Glutamatergic neuron (in vitro differentiated cells): ENCODE measurements at regions not wholly inside any gene's neighbourhood (a gene's known extent, or its start where the extent isn't known, plus 50 kb on each side); places are given as distances from the start of the nearest gene placed in this dataset.

Experiments used
- DNase-seq: peaks from one replicate; pipeline ENCODE4 v3.0.0; 2022
- H3K27ac Mint-ChIP-seq: one replicate; pipeline ENCODE4 v1.8.0; 2020; ENCODE audit warnings: mild to moderate bottlenecking, mixed read lengths, inconsistent platforms; ENCODE audit not compliant: unreplicated experiment
- H3K27me3 Mint-ChIP-seq: one replicate; pipeline ENCODE4 v1.8.0; 2020; ENCODE audit warnings: mild to moderate bottlenecking, moderate library complexity, mixed read lengths, inconsistent platforms; ENCODE audit not compliant: unreplicated experiment
- H3K36me3 Mint-ChIP-seq: one replicate; pipeline ENCODE4 v1.8.0; 2020; ENCODE audit warnings: mild to moderate bottlenecking, mixed read lengths, inconsistent platforms; ENCODE audit not compliant: unreplicated experiment
- H3K4me1 Mint-ChIP-seq: one replicate; pipeline ENCODE4 v1.8.0; 2020; ENCODE audit warnings: mild to moderate bottlenecking, low read depth, mixed read lengths, inconsistent platforms; ENCODE audit not compliant: unreplicated experiment
- H3K4me3 Mint-ChIP-seq: one replicate; pipeline ENCODE4 v1.8.0; 2020; ENCODE audit warnings: mild to moderate bottlenecking, mixed read lengths, inconsistent platforms; ENCODE audit not compliant: unreplicated experiment
- H3K9me3 Mint-ChIP-seq: one replicate; pipeline ENCODE4 v1.8.0; 2020; ENCODE audit warnings: mild to moderate bottlenecking, moderate library complexity, mixed read lengths, inconsistent platforms; ENCODE audit not compliant: unreplicated experiment
- CTCF ChIP-seq: fragments of 200-600 bp; sonication (generic); IDR thresholded peaks from one replicate; pipeline ENCODE4 v1.5.0; 2021; ENCODE audit not compliant: partially characterized antibody, unreplicated experiment

DNA sequence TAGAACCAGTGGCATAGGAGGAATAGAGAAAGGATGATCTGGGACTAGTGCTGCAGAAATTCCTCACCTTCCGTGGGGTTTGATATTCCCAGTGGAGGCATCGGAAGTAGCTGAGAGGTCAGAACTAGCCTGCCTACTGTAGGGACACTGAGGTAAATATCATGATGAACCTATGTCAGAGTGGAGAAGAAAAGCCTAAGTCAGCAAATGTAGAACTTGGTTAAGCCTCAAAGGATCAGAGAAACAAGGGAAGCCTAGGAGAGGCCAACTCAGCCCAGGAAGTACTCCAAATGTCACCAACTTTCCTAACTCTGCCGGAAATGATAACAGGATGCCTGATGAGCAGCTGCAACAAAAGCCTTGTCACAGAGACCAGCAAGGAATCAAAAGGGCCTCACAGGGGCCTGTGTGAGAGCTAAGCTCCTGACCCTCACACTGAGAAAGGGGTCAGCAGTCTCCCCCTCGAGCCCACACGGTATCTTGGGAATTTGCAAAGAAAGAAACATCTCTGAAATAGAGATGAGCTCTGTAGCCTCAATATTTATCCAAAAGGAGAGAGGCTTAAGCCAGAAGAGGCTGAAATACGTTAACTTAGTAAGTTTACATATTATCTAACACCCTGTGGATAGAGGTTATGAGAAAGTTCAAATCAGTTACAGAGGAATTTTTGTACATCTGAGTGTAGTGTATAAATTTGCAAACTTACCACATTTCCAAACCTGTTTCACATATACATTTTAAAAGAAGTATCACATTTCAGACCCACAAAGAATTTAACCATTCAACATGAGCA, 1064.3 kb downstream of the DIAPH3 start:
- Mint-ChIP-seq H3K4me3 (no peak overlapping the region), H3K4me1 (peaks cover 16% of the 10 kb centered on the region), H3K27ac (no peak overlapping the region), H3K36me3 (no peaks in the 10 kb centered on the region), H3K27me3 (no peaks in the 10 kb centered on the region), H3K9me3 (peaks cover 1% of the 10 kb centered on the region)
- DNase-seq, result no peak
- TF ChIP-seq CTCF, result no peak

DNA sequence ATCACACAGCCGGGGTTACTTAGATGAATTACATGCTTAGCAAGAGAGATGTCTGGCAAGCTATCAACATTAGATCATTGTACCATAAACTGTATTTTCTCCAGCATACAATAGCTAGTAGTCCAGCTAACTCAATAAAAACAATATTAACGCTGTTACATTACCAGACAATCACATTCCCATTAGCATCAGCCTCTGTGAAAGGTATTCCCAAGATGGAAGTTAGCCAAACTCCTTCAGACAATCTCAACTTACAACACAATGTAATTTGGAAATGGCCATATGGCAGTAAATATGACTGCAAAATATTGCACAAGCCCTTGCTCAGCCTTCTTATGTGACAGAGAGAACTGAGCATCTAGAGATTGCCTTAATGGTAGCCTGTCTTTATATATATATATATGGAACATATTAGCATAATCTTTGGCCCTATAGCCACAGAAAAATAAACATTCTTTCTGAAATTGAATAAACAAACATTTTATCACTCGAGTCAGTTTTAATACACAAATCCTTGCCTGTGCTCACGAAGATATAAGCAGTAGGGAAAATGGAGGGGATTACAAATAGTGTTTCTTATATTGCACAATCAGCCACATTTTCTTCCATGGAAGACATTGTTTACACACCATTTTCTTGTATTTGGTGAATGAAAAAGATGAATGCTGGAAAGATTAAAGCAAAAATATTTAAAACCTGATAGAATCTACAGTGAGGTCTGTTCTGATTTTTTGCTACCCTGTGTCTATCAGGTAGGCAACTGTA, 1060.5 kb downstream of the DIAPH3 start:
- H3K27ac Mint-ChIP-seq, result no peak overlapping the region
- H3K4me3 Mint-ChIP-seq, result no peak overlapping the region
- peaks cover 2% of the 10 kb centered on the region for H3K9me3 Mint-ChIP-seq
- peaks cover 9% of the 10 kb centered on the region for H3K36me3 Mint-ChIP-seq
- no peak for TF ChIP-seq CTCF
- H3K27me3 Mint-ChIP-seq, result no peaks in the 10 kb centered on the region
- DNase-seq, result no peak
- peaks cover 16% of the 10 kb centered on the region for H3K4me1 Mint-ChIP-seq

DNA sequence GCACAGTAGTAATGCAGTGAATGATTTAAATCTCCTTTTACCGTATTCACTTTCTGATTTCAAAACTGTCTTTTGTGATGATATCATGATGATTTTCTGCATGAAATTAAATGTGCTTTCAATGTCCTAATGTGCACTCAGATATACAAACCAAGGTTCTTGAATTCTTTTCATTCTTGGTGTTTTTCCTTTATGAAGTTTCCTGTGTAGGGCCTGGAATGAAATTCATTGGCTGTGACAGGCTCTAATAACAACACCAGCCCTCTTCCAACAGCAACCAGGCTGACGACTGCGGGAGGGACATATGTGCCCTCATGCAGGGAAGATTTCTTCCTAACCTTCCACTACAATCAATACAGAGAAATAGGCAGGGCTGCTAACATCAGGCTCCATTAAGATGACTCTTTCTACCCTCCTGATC, 1052.0 kb downstream of the DIAPH3 start:
- Mint-ChIP-seq H3K27ac (peak overlapping the region; percentile 98), H3K27me3 (peaks cover 2% of the 10 kb centered on the region), H3K4me3 (peak overlapping the region; percentile 74), H3K9me3 (peaks cover 4% of the 10 kb centered on the region), H3K36me3 (peaks cover 3% of the 10 kb centered on the region), H3K4me1 (peaks cover 26% of the 10 kb centered on the region)
- peak; percentile 33 for DNase-seq
- no peak for TF ChIP-seq CTCF

DNA sequence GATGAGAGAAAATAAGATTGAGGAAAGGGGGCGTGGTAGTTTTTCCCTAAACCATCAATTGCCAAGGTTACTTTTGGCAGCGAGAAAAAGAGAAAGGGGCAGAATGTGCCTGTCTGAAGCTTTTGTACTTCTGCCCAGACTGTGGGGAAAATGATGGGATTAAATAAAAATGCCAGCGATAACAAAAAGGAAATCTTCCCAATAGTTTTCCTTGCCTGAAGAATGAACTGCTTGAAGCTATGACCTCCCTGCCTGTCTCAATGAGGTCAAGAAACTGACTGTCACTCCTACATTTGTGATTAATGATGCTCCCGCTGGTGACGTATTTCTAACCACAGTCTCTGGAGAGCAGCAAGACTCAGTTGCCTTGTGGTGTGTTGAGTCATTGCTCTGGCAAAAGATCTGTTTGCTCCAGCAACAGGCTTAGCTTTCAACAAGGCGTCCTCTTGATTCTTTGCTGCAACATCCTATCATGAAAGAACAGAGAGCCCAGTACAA, 1051.5 kb downstream of the DIAPH3 start:
- peaks cover 2% of the 10 kb centered on the region for H3K27me3 Mint-ChIP-seq
- no peak for DNase-seq
- peak overlapping the region; percentile 74 for H3K4me3 Mint-ChIP-seq
- H3K9me3 Mint-ChIP-seq, result peaks cover 4% of the 10 kb centered on the region
- no peaks in the 10 kb centered on the region for H3K36me3 Mint-ChIP-seq
- no peak for TF ChIP-seq CTCF
- peak overlapping the region; percentile 98 for H3K27ac Mint-ChIP-seq
- H3K4me1 Mint-ChIP-seq, result peaks cover 26% of the 10 kb centered on the region
